ENCODE measurements at regions not wholly inside any gene's neighbourhood (a gene's known extent, or its start where the extent isn't known, plus 50 kb on each side); places are given as distances from the start of the nearest gene placed in this dataset.

GRCh38 chr12:112559784-112560183 is 141.0 kb downstream of the PTPN11 start:
- DNase-seq: peak in 1 of 5 experiments; percentile 5

DNA sequence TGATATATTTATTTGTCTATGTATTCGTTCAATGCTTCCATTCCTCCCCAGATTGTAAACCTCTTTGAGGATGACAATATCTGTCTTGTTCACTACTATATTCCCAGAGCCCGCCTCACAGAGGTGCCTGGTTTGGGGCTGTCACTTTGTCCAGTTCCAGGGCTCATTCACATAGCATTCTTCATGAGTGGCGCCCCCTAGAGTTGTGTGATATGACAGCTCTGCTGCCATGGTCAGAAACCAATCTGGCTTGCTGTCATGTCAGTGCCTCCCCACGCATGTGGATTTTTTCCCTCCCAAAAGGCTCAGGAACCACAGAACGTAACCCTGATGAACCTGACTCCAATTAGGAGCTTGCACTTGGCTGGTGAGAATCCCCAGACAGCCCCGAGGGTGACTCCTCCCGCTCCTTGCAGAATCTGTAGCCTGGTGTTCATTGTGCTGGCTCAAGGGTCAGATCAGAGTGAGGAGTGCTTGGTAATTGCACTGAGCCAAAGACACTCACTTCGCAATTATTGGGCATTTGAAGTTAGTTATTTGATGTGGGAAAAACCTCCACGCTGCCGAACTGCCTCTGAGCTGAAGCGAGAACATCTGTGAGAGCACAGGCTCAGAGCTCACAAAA is 145.5 kb downstream of the PTPN11 start:
- no peak for DNase-seq

GRCh38 chr12:112568641-112569040 is 149.9 kb downstream of the PTPN11 start:
- DNase-seq: no peak

GRCh38 chr12:112570096-112570495 is 151.3 kb downstream of the PTPN11 start:
- DNase-seq: no peak

- no peak for DNase-seq
These were observed 154.4 kb downstream of the PTPN11 start for GRCh38 chr12:112573141-112573540.

- DNase-seq: no peak
These were observed 156.3 kb downstream of the PTPN11 start for GRCh38 chr12:112574896-112575558.

DNA sequence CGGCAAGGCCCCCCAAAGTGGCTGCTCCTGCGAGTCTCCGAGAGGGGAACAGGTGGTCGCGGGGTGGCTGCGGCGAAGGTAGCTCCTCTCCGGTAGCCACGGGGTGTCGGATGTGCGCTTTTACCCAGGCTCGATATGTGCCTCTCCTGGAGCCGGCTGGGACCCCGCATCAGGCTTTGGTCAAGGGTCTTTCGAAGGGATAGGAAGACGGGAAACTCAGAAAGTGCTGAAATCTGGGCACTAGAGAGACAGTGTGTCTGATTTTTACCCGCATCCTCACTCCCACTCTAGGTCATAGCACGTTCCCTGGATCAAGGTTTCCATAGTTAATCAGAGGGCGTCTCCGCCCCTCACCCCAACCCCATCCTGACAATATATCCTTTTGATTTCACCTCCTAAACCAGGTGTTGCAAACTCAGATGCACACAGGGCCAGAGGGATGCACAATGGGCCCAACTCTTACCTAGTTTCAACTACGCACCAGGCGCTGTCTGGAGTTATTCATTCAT is 156.9 kb downstream of the PTPN11 start:
- DNase-seq: no peak

DNA sequence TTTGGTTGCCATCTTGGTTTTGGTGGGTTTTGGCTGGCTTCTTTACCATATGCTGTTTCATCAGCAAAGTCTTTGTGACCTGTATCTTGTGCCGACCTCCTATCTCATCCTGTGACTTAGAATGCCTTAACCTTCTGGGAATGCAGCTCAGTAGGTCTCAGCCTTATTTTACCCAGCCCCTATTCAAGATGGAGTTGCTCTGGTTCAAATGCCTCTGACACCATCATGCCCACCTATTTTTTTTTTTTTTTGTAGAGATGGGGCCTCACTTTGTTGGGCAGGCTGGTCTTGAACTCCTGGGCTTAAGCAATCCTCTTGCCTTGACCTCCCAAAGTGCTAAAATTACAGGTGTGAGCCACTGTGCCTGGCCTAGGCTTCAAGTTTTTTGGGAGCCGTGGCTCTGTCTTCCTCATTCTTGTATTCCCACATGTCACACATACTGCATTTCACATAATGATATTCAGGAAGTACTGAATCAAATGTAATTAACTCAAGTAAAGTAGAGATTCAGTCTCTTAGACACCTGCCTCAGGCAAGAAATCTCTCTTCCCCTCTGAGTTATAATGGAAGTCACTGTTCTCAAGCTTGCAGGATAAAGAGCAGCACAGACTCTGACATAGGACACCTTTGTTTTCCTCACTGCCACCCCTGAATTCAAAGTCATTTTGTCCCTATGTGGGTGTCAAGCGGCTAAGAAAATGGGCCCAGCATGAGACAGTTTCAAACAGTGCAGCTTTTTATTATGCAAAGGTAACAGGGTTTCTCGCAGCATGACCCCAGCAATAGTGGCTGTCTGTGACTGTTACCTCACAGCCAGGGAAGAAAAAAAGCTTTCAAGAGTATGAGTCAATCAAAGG is 159.0 kb downstream of the PTPN11 start:
- no peak for DNase-seq

DNA sequence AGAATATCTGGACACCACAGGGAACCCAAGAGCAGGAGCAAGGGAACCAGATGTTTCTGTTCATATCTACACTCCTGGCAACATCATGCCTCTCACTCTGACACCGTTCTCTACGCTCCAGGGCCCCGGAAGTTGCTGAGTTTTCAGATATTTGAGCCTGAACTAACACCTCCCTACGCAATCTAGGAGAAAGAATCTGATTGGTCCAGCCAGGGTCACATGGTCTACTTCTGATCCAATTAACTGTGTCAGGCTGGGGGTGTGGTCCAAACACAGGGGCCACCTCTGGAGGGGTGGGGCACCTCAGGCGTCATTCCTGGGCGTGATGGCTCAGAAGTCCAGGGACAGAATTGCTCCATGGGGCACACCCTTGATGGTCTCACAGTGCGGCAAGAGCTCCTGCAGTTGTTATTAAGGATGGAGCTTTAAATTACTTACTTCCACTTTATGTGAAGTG is 165.5 kb downstream of the PTPN11 start:
- no peak for DNase-seq

GRCh38 chr12:112586148-112586783 is 167.5 kb downstream of the PTPN11 start:
- DNase-seq: no peak

DNA sequence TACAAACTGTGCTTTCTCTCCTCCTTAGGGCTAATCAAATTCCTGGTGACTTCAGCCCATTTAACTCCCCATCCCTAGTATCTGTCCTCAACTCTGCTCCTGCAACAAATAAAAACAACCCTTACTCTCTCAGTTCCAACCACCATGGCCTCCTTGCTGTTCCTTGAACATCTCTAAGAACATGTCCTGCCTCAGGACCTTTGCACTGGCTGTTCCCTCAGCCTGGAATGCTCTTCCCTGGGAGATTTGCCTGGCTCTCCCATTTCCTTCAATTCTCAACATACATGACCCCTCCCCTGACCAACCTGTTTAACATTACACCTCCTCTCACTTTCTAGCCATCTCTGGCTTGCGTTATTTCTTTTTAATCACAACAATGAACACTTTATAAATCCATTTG is 170.5 kb downstream of the PTPN11 start:
- DNase-seq: no peak

DNA sequence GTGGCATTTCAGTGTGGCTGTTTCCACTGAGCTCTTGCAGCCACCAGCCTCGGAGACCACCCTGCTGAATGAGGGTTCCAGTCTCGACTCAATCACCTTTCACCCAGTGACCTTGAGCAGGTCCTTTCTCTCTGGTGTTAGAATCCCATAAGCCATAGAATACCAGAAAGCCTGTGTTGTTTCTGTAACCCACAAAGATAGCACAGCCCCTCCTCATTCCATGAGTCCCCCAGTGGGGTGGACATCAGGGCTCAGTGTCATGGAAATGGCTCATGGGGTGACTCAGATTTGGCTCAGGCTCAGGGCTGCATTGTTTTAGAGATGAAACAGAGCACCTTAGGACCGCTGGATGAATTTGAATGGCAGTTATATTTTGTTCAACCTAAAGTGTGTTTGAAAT is 171.5 kb downstream of the PTPN11 start:
- no peak for DNase-seq

DNA sequence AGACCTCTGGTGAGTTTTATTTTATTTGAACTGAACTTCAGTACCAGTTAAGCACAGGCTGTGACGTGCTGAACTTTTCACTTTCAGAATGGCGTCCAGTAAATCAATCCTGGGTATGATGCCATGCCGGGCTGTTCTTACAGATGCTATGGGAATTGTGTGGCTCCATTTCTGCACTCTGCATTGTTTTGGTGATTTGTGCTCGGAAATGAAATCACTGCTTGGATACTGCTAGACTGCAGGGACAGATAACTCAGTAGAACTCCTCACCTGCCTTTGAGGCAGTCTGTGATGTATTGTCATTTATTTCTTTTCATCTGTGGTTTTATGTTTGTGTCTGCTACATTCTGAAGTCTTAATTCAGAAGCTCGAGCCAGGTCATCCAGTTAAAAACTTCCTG is 172.7 kb downstream of the PTPN11 start:
- no peak for DNase-seq

DNA sequence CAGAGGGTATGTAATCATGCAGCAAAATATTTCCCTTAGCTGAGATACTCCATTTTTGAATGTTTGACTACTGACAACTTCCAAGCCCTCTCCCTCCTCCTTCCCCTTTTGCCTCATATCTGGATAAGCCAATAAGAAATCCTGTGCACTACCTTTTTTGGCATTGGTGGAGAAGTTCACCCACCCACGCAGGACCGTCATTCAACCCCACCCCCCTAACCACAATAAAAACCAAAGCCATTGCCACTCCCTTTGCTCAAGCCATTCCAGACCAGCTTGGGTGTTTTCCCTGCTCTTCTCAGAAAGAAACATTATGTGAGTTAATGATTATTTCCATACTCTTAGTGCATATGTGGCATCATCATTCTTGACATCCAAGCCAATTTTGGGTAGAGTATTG is 176.7 kb downstream of the PTPN11 start:
- DNase-seq: no peak

DNA sequence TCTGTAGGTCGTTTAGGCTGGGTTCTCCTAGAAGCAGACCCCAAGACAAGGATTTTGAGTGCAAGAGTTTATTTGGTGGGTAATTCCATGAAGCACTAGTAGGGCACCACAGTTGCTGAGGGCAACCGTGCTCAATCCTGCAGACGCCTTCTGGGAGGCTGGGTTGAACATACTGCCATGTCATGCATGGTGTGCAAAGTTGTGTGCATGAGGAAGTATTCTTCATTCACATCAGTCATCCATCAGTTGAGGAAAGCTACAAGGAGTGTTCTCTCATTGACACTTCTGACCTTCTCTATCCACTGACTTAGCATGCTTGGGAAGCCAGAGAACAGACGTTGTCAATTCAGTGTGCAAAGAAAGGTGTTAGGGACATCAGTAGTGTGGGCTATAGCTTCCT is 179.2 kb downstream of the PTPN11 start:
- no peak for DNase-seq

DNA sequence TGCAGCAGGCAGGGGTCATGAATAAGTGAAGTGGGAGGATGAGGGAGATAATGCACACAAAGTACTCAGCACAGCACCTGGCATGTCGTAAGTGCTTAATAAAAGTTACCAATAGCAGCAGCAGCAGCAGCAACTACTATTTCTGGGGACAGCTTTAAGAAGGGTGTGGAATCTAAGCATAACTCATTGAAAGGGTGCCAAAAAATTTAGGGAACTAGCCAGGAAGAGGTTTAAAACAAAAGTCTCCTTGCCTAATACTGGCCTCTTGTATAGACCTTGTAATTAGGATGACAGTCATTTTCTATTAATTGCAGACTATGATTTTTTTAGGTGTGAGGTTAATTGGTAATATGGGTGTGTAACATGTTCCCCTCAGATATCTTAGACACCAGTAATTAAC is 179.9 kb downstream of the PTPN11 start:
- no peak for DNase-seq

- DNase-seq: no peak
These were observed 181.1 kb downstream of the PTPN11 start for GRCh38 chr12:112599871-112600270.

- DNase-seq: no peak
These were observed 183.4 kb downstream of the PTPN11 start for GRCh38 chr12:112602150-112602549.

GRCh38 chr12:112606611-112607365 is 184.8 kb upstream of the RPH3A start:
- DNase-seq: no peak

GRCh38 chr12:112607427-112607826 is 184.1 kb upstream of the RPH3A start:
- no peak for DNase-seq

DNA sequence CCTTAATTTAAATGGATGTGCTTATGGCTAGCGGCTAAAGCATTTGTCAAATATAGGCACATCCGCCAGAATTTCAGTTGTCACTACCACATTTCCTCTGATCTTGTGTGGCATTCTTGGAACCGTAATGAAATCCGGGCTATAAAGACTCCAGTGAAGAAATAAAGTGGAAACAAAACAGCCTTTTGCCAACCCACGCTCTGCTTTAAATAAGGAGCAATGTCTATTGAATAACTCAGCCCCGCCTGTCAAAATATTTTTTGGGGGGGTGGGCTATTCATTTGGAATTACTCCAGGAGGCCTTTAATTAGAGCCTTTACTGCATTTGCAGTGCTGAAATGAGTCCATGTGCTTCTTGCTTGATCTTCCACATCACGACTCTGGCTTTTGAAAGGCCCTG is 179.6 kb upstream of the RPH3A start:
- DNase-seq: no peak

- DNase-seq: no peak
These were observed 176.4 kb upstream of the RPH3A start for GRCh38 chr12:112615196-112615595.

All from T-helper 2 cell (primary cell).